Activated CD4-positive, alpha-beta T cell treated with anti-CD3 and anti-CD28 coated beads, Interleukin-2, amount 50 U/mL, for 48 hours (primary cell): ENCODE measurements at regions not wholly inside any gene's neighbourhood (a gene's known extent, or its start where the extent isn't known, plus 50 kb on each side); places are given as distances from the start of the nearest gene placed in this dataset.
A peak's percentile ranks its signal among the peaks of the same experiment; 100 is the strongest.

ENCODE experiments used
- DNase-seq, 2 experiments: peaks; one replicate each; pipeline ENCODE4 v3.0.0-alpha.2; 2020

DNA sequence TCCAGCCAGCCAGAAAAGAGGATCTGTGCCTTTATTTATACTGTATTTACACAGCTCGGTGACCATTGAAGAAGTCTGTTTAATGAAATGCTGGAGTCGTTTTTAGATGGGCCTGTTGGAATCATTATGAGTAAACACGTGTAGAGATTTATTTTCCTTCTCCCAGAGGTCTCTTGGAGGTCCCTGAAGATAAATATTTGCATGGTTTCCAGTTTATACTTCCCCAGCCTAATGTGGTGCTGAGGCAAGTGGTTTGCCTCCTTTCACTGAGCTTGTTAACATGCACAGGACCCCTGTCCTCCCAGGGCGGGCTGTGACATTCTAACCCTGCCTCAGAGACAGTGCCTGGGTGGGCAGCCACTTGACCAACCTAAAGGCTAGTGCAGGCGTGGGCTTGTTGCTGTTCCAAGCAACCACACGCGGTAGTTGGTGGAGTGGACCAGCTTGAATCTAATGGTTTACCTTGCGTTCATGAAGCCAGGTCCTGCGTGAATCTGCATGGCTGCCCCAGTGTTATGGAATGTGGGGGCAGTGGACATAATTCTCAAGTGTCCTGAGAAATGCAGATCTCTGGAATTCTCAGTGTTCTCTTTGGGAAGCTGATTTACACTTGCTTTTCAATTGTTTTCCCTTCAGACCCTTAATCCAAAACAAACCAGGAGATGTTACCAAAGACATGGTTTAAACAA lies 130.2 kb upstream of the DLX2 start:
- DNase-seq, result no peak

DNA sequence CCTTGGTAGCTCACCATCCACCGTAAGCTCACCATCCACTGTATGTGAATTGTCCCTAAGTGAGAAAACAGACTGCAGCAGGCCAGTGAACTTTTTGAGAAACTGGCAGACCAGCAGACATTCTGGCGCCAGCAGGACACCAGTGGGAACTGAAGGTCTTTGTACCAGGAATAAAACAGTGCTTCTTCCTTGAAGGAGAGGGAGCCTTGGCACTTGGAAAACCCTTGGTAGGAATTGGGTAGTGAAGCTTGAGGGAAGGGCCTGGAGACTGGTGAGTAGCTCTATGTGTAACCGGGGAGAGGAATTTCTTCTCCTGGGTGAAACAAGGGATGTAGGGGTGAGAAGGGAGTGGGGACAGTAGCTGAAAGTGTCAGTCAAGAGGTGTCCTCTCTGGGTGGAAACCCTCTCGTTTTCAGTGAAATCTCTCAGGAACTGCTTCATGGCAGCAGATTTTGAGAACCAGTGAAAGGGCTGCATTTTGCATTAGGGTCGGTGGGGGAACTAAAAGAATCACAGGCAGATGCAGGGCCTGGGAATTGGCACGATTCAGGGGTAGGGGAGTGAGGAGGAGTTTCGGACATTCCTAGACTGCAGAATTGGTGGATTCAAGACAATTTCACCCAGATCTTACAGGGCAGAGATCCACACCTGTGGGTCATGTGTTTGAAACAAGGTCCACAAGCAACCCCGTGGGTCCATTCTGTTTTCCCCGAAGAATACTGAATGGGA lies 131.5 kb upstream of the DLX2 start:
- no peak for DNase-seq

DNA sequence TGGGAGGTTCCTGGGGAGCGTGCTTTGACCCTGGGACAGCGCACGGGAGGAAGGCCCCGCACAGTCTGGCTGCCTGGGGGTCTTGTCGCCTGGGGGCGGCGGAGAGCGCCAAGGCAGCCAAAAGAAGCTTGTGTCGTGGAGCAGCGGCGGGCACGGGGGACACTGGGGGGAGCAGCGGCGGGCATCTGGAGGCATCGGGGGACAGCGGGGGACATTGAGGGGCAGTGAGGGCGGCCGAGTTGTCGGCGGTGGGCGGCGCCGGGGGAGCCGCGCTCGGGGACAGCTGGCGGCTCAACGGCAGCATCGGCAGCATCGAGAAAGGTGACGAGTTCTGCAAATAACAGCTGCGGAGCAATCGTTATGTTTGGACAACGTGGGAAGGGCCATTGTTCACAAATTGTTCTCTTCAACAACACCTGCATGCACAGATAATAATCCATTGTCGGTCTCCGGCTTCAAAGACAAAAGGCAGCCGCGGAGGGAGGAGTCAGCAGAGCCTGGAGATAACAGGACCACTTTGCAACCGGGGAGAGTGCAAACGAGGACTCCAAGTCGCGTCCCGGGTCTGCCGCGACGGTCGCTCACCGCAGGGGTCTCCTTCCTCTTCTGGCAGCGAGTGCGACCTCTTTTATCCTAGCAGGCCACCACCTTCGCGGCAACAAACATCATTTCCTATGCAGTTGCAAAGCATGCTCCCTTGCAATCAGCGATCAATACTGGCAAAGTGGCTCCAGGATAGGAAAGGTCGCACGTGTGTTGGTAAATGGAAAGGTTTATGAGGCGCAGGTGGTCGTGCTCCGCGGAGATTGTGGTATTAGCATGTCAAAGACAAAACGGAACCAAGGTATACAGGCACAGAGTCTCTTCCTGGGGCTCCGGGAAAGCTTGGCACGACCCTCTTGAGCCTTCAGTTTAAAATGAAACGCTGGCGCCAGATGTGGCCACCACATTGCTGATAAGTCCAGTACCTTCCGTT lies 132.3 kb upstream of the DLX2 start:
- peak; percentile 23 to 27 for DNase-seq

DNA sequence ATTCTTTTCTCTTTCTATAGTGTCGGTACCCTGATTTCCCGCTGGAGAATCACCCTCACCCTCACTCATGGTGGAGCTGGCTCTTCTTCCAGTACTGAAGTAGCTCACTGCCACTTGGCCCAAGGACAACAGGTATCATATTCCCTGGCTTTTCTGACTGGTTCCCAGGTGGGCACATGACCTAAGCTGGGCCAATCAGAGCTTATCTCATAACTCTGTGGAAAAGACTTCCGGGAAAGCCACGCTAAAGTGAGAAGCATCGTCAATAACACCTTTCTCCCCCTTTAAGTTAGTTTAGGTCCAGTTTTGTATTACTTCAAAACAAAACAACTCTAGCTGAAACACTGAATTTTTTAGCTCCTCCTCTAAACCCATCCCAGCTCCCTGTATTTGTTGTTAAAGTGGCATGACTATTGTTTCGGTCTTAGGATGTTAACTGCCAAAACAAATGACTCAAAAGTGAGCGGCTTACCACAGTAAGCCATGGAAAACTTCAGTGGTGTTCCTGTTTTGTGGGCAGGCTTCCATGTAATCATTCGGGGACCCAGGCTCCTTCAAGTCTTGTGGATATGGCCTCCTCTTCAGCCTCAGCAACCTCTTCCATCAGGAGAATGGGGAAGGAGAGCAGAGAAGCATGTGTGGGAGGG lies 137.4 kb upstream of the DLX2 start:
- no peak for DNase-seq

DNA sequence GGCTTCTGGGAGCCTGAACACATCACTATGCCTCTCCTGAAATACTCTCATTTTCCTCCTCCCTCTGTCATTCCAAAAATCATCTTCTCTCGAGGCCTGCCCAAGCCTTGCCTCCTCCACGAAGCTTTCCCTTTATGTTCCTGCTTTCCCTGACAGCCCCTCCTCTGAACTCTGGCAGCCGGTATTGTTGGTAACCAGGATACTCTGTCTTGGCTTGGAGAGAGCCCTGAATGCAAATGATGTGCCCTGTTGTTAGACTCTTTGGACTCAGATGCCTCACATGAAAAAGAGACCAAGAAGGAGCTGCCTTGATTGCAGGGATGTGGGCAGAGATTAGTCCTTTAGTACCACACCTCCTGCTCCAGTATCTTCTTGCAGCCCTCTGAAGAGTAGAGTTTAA lies 138.5 kb upstream of the DLX2 start:
- no peak for DNase-seq

DNA sequence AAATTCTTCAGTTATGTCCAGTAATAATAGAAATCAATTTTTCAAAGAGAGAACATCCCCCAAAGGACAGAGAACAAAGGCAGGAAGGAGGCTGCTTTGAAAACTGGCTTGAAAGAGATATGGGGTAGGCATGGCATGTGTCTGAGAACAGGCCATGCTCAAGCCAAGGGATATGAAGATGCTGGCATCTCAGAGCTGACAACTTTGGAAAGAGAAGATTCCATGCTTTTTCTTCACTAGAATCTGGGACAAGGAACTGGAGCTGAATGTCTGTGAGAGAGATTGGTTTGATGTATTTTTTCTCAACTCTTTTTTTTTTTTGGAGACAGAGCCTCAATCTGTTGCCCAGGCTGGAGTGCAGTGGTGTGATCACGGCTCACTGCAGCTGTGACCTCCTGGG lies 139.8 kb upstream of the DLX2 start:
- DNase-seq, result no peak

DNA sequence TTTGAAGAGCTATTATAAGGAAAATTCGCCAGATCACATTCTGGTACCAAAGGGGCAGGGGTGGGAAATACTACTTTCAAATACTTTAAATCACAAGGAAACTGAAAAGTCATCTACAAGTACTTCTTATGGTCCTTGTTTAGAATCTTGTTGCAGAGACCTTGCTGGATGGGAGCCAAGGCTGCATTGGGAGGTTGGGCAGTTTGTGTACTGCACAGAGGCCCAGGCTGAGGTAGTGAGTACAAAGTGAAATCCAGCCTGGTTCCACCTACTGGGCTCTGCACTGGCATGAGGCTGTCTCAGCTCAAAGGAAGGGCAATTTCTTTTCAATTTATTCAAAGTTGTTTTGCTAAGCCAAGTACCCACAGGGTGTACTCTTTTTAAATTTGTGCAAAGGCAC lies 140.3 kb upstream of the DLX2 start:
- no peak for DNase-seq

DNA sequence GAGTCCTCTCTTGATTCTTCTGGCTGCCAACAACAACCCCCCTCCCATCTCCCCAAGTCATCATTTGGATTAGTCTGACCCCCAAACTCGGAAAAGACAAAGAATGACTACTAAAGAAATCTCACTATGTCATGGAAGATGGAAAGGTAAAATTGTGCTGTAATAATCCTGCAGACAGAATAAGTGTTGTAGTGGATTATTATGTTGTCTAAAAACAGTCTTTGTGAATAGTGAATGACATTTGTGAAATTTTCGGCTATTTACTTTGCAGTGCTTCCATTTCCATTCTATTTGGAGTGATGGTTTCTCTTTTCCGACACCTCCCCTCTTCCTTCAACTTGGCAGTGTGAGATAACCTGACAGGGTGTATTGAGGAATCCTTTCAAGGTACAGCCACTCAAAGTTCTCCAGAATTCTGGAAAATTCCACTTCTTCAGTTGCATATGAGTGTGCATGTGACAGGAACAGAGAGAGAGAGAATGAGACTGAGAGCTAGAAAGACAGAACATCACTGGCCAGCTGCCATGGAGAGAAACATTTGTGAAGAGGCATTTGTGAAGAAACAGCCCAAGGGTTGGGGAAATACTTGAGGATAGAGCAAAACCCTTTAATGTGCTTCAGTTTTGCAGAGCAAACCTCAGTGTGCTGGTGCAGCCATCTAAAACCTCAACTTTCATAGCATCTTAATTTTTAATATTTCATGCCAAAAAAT lies 141.9 kb upstream of the DLX2 start:
- no peak for DNase-seq

DNA sequence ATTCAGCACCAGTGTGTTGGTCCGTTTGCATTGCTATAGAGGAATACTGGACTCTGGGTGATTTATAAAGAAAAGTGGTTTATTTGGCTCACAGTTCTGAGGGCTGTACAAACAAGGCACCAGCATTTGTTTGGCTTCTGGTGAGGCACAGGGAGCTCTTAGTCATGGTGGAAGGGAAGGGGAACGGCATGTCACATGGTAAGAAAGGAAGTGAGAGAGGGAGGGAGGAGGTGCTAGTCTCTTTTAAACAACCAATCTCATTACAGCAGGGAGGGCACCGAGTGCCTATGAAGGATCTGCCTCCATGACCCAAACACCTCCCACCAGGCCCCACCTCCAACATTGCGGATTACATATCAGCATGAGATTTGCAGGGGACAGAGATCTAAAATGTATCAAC lies 143.9 kb upstream of the DLX2 start:
- DNase-seq, result no peak

DNA sequence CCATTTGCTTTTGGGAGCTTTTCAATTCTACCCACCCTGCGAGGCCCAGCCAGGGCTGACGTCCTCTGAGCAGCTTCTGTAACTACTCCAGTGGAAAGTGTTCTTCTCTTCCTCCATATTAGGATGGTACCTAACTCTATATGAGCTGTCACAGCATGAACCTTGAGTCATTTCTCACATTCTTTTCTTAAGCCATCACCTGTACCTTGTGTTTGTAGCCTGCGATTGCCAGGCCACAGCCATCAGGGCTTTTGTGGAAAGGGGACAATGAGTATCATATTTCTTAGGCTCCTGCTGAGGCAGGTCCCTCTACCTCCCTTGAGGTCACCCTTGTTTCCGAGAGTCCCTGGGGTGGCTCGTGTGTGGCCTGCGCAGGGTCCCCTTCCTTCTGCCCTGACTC lies 144.5 kb upstream of the DLX2 start:
- DNase-seq, result no peak

DNA sequence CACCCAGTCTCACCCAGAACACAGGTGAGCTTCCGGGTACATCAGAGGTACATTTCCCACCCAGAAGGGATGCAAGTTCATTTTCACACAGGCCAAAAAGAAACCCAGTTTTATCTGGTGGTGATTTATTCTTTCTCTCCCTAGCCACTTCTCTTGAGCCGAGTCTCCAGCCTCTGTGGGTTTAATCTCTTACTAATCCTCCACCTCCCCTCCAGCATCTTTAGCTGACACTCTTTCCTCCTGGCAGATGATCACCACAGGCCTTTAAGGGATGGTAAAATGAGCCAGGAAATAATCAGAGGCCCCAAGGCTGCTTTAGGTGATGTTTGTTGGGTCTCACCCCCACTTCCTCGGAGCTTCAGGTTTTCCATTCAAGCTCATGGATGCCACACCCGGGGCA lies 145.7 kb upstream of the DLX2 start:
- no peak for DNase-seq

DNA sequence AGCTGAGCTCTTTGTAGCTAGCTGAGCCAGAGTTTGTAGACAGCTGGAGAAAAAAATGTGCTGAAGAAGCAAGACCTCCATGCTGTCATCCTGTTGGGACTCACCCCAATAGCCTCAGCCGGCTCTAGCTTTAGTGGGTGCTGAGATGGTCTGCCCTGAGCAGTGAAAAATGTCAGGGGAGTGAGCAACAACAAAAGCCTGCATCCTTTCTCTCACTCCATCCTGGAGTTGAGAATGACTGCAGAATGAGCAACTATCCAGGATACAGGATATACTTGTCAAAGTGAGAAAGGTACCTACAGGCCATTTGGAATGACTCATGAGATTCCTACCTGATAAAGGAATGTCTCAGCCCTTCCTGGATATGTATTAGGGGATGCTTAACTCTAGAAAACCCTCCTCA lies 146.1 kb upstream of the DLX2 start:
- no peak for DNase-seq

DNA sequence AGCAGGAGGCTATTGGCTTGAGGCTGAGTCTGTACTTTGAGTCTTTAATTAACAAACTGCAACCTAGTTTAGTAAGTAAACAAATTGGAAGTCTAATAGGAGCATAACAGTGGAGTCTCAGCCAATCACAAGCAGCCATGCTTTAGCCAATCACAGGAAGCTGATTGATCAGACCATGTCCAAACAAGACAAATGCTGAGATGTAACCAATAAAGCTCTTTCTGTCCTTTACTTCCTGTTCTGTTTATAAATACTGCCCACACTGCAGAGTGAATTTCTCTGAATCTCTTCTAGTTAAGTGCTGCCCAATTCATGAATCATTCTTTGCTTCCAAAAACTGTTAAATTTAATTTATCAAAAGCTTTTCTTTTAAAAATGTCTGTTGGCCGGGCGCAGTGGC lies 146.6 kb upstream of the DLX2 start:
- DNase-seq, result no peak

DNA sequence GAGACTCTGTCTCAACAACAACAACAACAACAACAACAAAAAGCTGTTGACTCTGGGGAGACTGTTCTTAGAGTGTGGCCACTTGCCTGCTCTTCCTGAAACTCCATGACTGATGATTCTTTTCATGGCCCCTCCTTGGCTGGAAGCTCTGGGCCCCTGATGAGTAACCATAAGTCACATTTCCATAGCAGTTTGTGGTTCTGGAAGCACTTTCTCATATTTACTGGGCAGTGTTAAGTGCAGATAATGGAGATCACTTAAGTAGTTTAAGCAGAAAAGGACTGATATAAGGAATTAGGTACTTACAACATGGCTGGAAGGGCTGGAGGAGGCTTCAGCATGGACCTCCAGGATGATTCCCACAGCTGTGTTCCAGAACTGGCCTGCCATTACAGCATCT lies 147.3 kb upstream of the DLX2 start:
- DNase-seq, result no peak

DNA sequence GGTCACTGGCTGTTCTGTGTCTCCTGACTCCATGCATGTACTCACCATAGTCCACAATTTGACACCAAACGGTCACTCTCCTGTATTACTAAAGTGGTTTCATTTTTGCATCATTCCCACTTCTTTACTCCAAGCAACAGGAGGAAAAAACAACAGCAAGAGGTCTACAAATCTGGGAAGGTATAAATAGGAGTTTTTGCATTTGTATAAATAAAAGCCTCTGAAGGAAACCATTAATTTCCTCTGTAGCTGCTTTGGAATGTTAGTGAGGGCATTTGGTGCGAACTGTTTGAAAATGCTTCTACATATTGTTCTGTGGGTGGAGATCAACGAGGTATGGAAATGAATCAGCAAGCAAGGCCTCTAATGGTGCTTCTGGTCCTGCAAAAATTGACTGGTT lies 148.5 kb upstream of the DLX2 start:
- DNase-seq, result no peak

DNA sequence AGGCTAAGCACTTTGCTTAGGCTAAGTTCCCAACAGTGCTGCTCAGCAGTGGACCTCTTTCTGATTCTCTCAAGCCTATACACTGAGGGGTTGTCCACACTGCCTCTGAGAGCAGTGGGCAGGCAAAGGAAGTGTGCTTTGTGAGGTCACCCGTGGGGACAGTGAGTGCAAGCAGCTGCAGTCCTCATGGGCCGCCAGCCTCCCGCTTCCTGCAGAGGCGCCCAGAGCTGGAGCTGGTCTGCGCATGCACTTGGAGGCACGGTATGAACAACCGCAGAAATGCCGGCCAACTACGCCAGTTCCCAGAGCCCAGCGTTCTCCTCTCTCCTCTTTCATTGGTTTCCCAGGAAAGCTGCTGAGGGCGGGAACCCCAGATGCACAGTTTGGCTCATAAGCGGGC lies 149.5 kb upstream of the DLX2 start:
- DNase-seq, result no peak

DNA sequence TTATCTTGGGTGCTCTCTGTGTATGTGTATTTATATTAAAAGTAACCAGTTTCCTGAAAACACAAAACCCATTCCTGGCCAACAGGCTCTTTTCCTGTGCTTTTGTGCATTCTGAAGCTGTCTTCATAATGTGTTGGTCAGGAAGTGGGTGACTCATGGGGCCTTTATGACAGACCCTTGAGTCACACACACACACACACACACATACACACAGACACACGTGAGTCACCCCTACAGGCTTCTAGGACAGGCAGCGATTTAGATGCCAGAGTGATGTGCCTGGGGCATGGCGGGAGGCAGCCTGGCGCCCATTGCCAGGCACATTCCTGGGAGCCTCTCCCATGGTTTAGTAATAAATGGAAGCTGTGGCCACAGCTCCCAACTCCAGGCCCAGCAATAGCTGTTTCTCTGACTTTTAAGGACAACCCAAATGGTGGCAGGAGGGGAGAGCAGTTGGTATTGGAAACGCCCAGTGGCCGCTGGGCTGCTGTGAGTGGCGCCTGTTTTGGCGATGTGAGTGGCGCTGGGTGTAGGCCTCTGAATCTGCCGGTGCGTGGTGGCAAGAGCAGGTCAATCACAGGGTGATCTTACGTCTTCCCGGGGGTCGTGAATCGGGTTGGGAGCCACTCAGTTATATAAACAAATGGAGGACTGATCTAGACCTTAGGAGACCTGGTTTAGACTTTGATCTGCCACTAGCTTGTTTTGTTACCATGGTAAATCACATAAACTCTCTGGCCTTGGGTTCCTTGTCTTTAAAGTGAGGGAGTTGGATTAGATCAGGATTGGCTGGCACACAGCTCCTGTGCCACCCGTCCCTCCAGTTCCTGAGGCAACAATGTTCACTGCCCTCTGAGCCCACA lies 150.7 kb upstream of the DLX2 start:
- peak; percentile 72 to 73 for DNase-seq

DNA sequence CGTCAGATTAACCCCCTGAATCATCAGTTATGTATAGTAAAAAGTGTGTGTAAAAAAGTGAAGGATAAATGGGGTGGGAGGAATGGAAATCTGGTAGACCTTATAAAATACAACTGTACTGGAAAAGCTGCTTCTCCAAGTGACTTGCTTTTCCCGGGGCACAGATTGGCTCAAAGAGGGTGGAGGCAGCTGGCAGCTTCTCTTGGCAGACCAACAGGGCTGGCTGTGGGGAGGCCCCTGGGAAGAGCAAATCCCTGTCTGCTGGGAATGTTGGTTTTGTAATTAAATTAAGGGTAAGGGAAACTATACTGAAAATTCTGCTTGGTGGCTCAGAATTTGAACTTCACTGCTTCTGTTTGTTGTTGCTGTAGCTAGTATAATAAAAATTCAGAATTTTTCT lies 154.2 kb upstream of the DLX2 start:
- DNase-seq, result no peak

DNA sequence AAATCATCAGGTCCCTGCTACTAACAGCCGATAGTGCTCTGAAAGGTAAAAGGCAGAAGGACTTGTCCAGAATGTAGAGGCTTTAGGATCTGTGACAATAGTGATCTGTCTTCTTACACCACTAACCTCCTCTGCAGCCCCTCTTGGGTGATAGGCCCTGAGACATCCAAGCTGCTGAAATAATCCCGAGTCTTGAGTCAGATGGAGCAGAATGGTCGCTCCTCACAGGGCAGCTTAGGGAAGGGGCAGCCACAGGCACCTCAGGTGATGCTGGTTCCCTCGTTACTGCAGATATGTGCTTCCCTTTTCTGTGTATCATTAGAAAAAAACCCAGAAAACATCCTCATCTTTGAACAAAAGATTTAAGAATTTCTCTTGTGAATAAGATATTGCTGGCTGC lies 157.1 kb upstream of the DLX2 start:
- DNase-seq, result no peak

DNA sequence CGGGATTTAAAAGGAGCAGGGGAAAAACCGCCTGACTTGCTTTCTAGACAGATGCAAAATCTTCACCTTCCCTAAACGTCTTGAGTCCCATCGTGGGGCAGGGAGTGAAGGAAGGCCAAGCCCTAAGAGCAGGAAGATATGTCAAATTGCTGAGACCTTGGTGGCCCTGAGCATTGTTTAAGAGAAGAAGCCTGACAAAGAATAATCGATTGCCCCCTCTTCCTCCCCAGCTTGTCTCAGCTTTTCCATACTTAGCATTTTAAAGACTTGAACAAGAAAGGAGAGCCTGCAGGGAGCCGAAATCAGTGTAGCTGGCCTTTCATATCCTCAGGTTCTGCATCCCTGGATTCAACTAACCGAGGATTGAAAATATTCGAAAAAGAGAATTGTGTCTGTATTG lies 157.6 kb upstream of the DLX2 start:
- no peak for DNase-seq

DNA sequence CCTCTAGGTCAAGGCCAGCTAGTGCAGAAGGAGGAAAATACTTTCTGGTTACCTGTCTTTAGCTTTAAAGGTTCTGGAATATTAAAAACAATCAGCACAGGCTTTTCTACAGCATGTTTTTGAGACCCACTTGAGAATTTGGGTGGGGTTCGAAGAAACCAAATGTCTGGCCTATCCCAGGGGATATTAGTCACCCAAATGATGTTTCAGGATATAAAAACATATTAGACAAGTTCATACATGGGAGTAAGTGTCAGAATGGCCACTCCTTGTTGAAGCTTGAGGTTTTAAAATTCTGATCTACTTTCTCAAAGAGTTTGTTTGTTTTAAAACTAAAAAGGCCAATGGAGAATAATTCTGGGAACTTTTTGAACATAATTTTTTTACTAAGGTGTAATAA lies 158.6 kb upstream of the DLX2 start:
- no peak for DNase-seq

DNA sequence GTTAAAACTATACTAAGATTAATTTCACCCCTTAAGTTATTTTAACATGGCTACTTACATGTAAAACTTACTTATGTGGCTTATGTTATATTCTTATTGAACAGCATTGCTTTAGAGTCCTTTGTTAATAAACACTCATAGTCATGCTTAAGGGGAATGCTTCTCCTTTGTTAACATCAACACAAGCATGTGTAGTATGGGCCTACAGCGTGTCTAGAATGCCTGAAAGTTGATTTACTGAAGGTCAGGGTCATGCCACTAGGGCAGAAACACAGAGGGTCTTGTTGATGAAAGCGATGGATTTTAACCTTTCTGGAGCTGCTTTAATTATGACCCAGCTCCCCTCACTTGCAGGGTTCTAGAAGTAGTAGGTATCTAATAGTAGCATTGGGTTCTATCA lies 159.8 kb upstream of the DLX2 start:
- no peak for DNase-seq
